GM12878 (cell line): ENCODE measurements at regions not wholly inside any gene's neighbourhood (a gene's known extent, or its start where the extent isn't known, plus 50 kb on each side); places are given as distances from the start of the nearest gene placed in this dataset.

Source experiments
- ATAC-seq: fragments of 200-7000 bp; cut with Tn5 transposase; 3 replicates; pipeline ENCODE4 v1.9.1; 2020; ENCODE audit warnings: mild to moderate bottlenecking, moderate library complexity
- BruUV-seq: library from RNA; stranded (reverse); fragments of 400-500 nt; replicated peaks from 2 replicates; lab custom pipeline; 2021; lab: Mats Ljungman, UMichigan
- CTCF ChIA-PET: fragments of 300-600 bp; sonication (Branson Sonifier 250); formaldehyde crosslinking; extraction: SDS; loops from one replicate; lab custom pipeline; 2021; ENCODE audit warnings: inconsistent platforms; lab: Yijun Ruan, JAX
- POLR2A ChIA-PET: fragments of 350-600 bp; formaldehyde crosslinking; extraction: SDS; loops from one replicate; lab custom pipeline; 2021; ENCODE audit warnings: inconsistent platforms; lab: Charles Lee
- RAD21 ChIA-PET: fragments of 300-600 bp; sonication (Branson Sonifier 250); formaldehyde crosslinking; loops from one replicate; lab custom pipeline; 2023; ENCODE audit warnings: antibody characterized with exemption; ENCODE audit not compliant: unreplicated experiment; lab: Charles Lee
- SMC1A ChIA-PET: fragments of 300-600 bp; sonication (Branson Sonifier 250); formaldehyde crosslinking; loops from one replicate; lab custom pipeline; 2023; ENCODE audit not compliant: unreplicated experiment, uncharacterized antibody; lab: Charles Lee
- DNase-seq: peaks from one replicate; pipeline ENCODE4 v3.0.0-alpha.2; 2011; ENCODE audit warnings: low read depth, low spot score
- FAIRE-seq: peaks from 3 replicates; lab custom pipeline; 2011; peaks lifted over from hg19 to GRCh38; lab: Jason Lieb, UNC
- H2AFZ ChIP-seq: 2 replicates; pipeline ENCODE4 v1.6.0; 2011; ENCODE audit warnings: low read depth, low read length, control low read depth; ENCODE audit not compliant: control insufficient read depth
- H3K27ac ChIP-seq: 2 replicates; pipeline ENCODE4 v1.5.1; 2011; ENCODE audit warnings: control low read depth; ENCODE audit not compliant: control insufficient read depth, insufficient read depth
- H3K27me3 ChIP-seq, 2 experiments: replicated peaks in 1 of 2; 2 replicates each; pipeline versions ENCODE4 v1.6.0 to v1.6.1; 2011; ENCODE audit warnings: low read length in 1 of 2; ENCODE audit not compliant: control insufficient read depth in 2 of 2, insufficient read depth in 2 of 2
- H3K36me3 ChIP-seq, 2 experiments: 2 replicates each; pipeline ENCODE4 v1.5.1; 2011; ENCODE audit warnings: low read length in 1 of 2; ENCODE audit not compliant: control insufficient read depth in 2 of 2, insufficient read depth in 2 of 2
- H3K4me1 ChIP-seq: 2 replicates; pipeline ENCODE4 v1.6.1; 2011; ENCODE audit warnings: mild to moderate bottlenecking, low read length, moderate library complexity, mixed read lengths; ENCODE audit not compliant: control insufficient read depth, insufficient read depth
- H3K4me2 ChIP-seq: 2 replicates; pipeline ENCODE4 v1.6.0; 2011; ENCODE audit warnings: control low read depth; ENCODE audit not compliant: control insufficient read depth, insufficient read depth
- H3K4me3 ChIP-seq: fragments of 200-600 bp; sonication (generic); 2 replicates; pipeline ENCODE4 v1.5.1; 2016
- H3K79me2 ChIP-seq: 2 replicates; pipeline ENCODE4 v1.6.0; 2011; ENCODE audit warnings: low read length; ENCODE audit not compliant: control insufficient read depth, insufficient read depth
- H3K9ac ChIP-seq: 2 replicates; pipeline ENCODE4 v1.8.0; 2011; ENCODE audit warnings: low read length, control low read depth, mixed read lengths; ENCODE audit not compliant: control insufficient read depth, insufficient read depth
- H3K9me3 ChIP-seq: replicated peaks from 3 replicates; pipeline ENCODE4 v1.5.1; 2011; ENCODE audit warnings: mild to moderate bottlenecking, low read length; ENCODE audit not compliant: control insufficient read depth, insufficient read depth
- H4K20me1 ChIP-seq: 2 replicates; pipeline ENCODE4 v1.6.0; 2011; ENCODE audit not compliant: control insufficient read depth, insufficient read depth
- E2F8 ChIP-seq: fragments of 450-650 bp; IDR thresholded peaks from 2 replicates; pipeline ENCODE4 v1.6.1; 2018; ENCODE audit warnings: mild to moderate bottlenecking, low read depth, moderate library complexity; ENCODE audit not compliant: partially characterized antibody
- JUND ChIP-seq: IDR thresholded peaks from 2 replicates; pipeline ENCODE4 v1.6.1; 2012; ENCODE audit warnings: low read depth, mild to moderate bottlenecking, low read length, improper control_type of control experiment, moderate library complexity
- NFXL1 ChIP-seq: fragments of 450-650 bp; IDR thresholded peaks from 2 replicates; pipeline ENCODE4 v1.6.1; 2017; ENCODE audit warnings: antibody characterized with exemption, mild to moderate bottlenecking, borderline replicate concordance
- POLR2A ChIP-seq: IDR thresholded peaks from 2 replicates; pipeline ENCODE4 v1.6.1; 2011; ENCODE audit warnings: low read depth, mild to moderate bottlenecking, low read length
- RELA ChIP-seq: fragments of 450-650 bp; IDR thresholded peaks from 2 replicates; pipeline ENCODE4 v1.8.0; 2014; ENCODE audit warnings: borderline replicate concordance; ENCODE audit not compliant: partially characterized antibody
- SP1 ChIP-seq: IDR thresholded peaks from one replicate; pipeline ENCODE4 v1.6.1; 2011; ENCODE audit warnings: low read depth, low read length
- SPI1 ChIP-seq: IDR thresholded peaks from 2 replicates; pipeline ENCODE4 v1.6.1; 2011; ENCODE audit warnings: low read depth, mild to moderate bottlenecking, low read length, moderate library complexity, borderline replicate concordance; ENCODE audit not compliant: insufficient read depth
- SUZ12 ChIP-seq: fragments of 200-600 bp; sonication (generic); IDR thresholded peaks from one replicate; pipeline ENCODE4 v1.6.1; 2018; ENCODE audit warnings: antibody characterized with exemption, mild to moderate bottlenecking; ENCODE audit not compliant: unreplicated experiment
- TCF12 ChIP-seq: IDR thresholded peaks from 2 replicates; pipeline ENCODE4 v1.6.1; 2011; ENCODE audit warnings: low read depth, mild to moderate bottlenecking, low read length
- ZNF217 ChIP-seq: fragments of 450-650 bp; IDR thresholded peaks from 2 replicates; pipeline ENCODE4 v1.6.1; 2017; ENCODE audit warnings: antibody characterized with exemption, mild to moderate bottlenecking
- in situ Hi-C: fragments of 300-500 bp; cut with MboI; formaldehyde crosslinking; loops from 9 replicates; pipeline ENCODE4 v1.14.3; 2018; ENCODE audit warnings: mixed read lengths
- intact Hi-C: fragments of 100-400 bp; cut with micrococcal nuclease; formaldehyde crosslinking; loops from one replicate; pipeline ENCODE4 v1.14.2; 2022; ENCODE audit not compliant: unreplicated experiment
- TF ChIP-seq, protein P1 (sequence below): IDR thresholded peaks from 2 replicates; pipeline ENCODE4 v1.6.1; 2011; ENCODE audit warnings: low read depth, mild to moderate bottlenecking, low read length, moderate library complexity, borderline replicate concordance; ENCODE audit errors: extremely low read depth
- TF ChIP-seq, protein P2 (sequence below): IDR thresholded peaks from 2 replicates; pipeline ENCODE4 v1.6.1; 2012; ENCODE audit warnings: improper control_type of control experiment, low read depth, low read length; ENCODE audit not compliant: insufficient replicate concordance

GRCh38 chr7:12131122-12131521 is 80.0 kb upstream of the TMEM106B start:
- SMC1A ChIA-PET, result no interaction called here
- in situ Hi-C loops, result no loop called here
- CTCF ChIA-PET, result no interaction called here
- H3K4me2 ChIP-seq, result no peak overlapping the region
- RAD21 ChIA-PET, result no interaction called here
- no peak overlapping the region for H3K27ac ChIP-seq
- no peak overlapping the region for H3K4me3 ChIP-seq
- no peak for DNase-seq
- POLR2A ChIA-PET, result no interaction called here
- H3K27me3 ChIP-seq, result no peaks in the 10 kb centered on the region
- no peak for FAIRE-seq
- no peak for ATAC-seq
- no TSS peak for BruUV-seq
- H4K20me1 ChIP-seq, result no peaks in the 10 kb centered on the region
- H3K9ac ChIP-seq, result no peak overlapping the region
- H2AFZ ChIP-seq, result no peak overlapping the region
- no peaks in the 10 kb centered on the region for H3K9me3 ChIP-seq
- H3K36me3 ChIP-seq, result no peaks in the 10 kb centered on the region
- H3K4me1 ChIP-seq, result no peaks in the 10 kb centered on the region
- intact Hi-C loops, result no loop called here
- TF ChIP-seq E2F8 (no peak), NFXL1 (no peak)
- H3K79me2 ChIP-seq, result no peaks in the 10 kb centered on the region

DNA sequence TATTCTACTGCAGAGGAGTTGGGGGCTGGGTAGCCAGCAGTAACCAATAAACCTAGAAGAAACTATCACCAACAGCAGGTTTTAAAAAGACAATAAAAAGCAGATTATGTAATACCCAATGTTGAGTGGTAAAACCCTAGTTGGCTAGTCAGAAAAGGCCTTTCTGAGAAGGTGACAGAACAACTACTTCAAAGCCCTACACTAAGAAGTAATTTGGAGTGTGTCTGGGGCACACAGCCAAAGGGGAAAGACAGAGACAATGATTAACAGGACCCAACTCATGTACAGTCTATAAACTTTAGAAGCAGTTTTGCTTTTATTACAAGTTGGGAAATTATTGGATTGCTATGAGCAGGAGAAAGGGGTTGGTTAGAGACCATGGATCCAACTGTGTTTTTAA is 77.2 kb upstream of the TMEM106B start:
- no peak for TF ChIP-seq POLR2A
- no peak for TF ChIP-seq TCF12
- no peak for TF ChIP-seq SPI1
- TF ChIP-seq SUZ12, result no peak
- TF ChIP-seq ZNF217, result no peak
- TF ChIP-seq, protein P1, sequence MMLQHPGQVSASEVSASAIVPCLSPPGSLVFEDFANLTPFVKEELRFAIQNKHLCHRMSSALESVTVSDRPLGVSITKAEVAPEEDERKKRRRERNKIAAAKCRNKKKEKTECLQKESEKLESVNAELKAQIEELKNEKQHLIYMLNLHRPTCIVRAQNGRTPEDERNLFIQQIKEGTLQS, result no peak
- TF ChIP-seq SP1, result no peak
- no peak for TF ChIP-seq JUND
- TF ChIP-seq RELA, result no peak
- TF ChIP-seq, protein P2, sequence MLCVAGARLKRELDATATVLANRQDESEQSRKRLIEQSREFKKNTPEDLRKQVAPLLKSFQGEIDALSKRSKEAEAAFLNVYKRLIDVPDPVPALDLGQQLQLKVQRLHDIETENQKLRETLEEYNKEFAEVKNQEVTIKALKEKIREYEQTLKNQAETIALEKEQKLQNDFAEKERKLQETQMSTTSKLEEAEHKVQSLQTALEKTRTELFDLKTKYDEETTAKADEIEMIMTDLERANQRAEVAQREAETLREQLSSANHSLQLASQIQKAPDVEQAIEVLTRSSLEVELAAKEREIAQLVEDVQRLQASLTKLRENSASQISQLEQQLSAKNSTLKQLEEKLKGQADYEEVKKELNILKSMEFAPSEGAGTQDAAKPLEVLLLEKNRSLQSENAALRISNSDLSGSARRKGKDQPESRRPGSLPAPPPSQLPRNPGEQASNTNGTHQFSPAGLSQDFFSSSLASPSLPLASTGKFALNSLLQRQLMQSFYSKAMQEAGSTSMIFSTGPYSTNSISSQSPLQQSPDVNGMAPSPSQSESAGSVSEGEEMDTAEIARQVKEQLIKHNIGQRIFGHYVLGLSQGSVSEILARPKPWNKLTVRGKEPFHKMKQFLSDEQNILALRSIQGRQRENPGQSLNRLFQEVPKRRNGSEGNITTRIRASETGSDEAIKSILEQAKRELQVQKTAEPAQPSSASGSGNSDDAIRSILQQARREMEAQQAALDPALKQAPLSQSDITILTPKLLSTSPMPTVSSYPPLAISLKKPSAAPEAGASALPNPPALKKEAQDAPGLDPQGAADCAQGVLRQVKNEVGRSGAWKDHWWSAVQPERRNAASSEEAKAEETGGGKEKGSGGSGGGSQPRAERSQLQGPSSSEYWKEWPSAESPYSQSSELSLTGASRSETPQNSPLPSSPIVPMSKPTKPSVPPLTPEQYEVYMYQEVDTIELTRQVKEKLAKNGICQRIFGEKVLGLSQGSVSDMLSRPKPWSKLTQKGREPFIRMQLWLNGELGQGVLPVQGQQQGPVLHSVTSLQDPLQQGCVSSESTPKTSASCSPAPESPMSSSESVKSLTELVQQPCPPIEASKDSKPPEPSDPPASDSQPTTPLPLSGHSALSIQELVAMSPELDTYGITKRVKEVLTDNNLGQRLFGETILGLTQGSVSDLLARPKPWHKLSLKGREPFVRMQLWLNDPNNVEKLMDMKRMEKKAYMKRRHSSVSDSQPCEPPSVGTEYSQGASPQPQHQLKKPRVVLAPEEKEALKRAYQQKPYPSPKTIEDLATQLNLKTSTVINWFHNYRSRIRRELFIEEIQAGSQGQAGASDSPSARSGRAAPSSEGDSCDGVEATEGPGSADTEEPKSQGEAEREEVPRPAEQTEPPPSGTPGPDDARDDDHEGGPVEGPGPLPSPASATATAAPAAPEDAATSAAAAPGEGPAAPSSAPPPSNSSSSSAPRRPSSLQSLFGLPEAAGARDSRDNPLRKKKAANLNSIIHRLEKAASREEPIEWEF, result no peak
- RAD21 ChIA-PET, result no interaction called here
- Histone ChIP-seq H3K4me2 (no peak overlapping the region), H3K4me1 (no peaks in the 10 kb centered on the region), H3K9ac (no peak overlapping the region), H4K20me1 (no peaks in the 10 kb centered on the region), H3K79me2 (no peaks in the 10 kb centered on the region), H3K4me3 (no peak overlapping the region), H2AFZ (no peak overlapping the region), H3K36me3 (no peaks in the 10 kb centered on the region), H3K27me3 (no peaks in the 10 kb centered on the region), H3K9me3 (no peaks in the 10 kb centered on the region), H3K27ac (no peak overlapping the region)
- DNase-seq (no peak), FAIRE-seq (no peak), ATAC-seq (no peak)
- BruUV-seq, result no TSS peak
- CTCF ChIA-PET, result no interaction called here
- intact Hi-C loops, result no loop called here
- POLR2A ChIA-PET, result no interaction called here
- in situ Hi-C loops, result no loop called here
- SMC1A ChIA-PET, result no interaction called here
